AG04450 (cell line): ENCODE measurements at regions not wholly inside any gene's neighbourhood (a gene's known extent, or its start where the extent isn't known, plus 50 kb on each side); places are given as distances from the start of the nearest gene placed in this dataset.

Experiments
- CTCF ChIA-PET: fragments of 300-600, 350-600 bp; formaldehyde crosslinking; extraction: SDS; loops from one replicate; lab custom pipeline; 2022; ENCODE audit warnings: antibody characterized with exemption, inconsistent platforms; lab: Charles Lee
- POLR2A ChIA-PET: fragments of 350-600 bp; formaldehyde crosslinking; extraction: SDS; loops from one replicate; lab custom pipeline; 2021; ENCODE audit warnings: antibody characterized with exemption, inconsistent platforms; lab: Yijun Ruan, JAX
- DNase-seq: peaks from one replicate; pipeline ENCODE4 v3.0.0-alpha.2; 2011; ENCODE audit warnings: low read depth, low spot score
- H3K27ac ChIP-seq: one replicate; pipeline ENCODE4 v1.5.1; 2012; ENCODE audit warnings: low read depth, low read length, control low read depth
- H3K27me3 ChIP-seq: one replicate; pipeline ENCODE4 v1.6.0; 2012; ENCODE audit warnings: low read length; ENCODE audit not compliant: control insufficient read depth, insufficient read depth
- H3K4me3 ChIP-seq: 2 replicates; pipeline ENCODE4 v1.5.1; 2011; ENCODE audit warnings: mild to moderate bottlenecking, low read depth, low read length, control low read depth
- H3K9me3 ChIP-seq: 2 replicates; pipeline ENCODE4 v1.5.1; 2012; ENCODE audit warnings: low read length; ENCODE audit not compliant: control insufficient read depth, insufficient read depth
- CTCF ChIP-seq: IDR thresholded peaks from 2 replicates; pipeline ENCODE4 v1.5.1; 2011; ENCODE audit warnings: low read depth, low read length, control low read depth, inconsistent platforms

DNA sequence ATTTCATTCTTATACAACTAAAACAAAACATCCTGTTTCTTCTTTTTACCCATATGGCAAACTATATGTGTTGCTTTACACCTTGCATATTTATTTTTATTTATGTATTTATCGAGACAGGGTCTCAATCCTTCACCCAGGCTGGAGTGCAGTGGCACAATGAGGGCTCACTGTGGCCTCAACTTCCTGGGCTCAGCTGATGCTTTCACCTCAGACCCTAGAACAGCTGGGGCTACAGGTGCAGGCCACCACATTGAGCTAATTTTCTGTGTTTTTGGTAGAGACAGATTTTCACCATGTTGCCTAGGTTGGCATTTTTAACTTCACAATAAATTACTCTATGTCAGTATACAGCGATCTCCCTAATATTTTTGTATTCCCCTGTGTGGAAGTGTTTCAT is 522.0 kb downstream of the MBD2 start:
- no peak for TF ChIP-seq CTCF
- POLR2A ChIA-PET, result no interaction called here
- Histone ChIP-seq H3K4me3 (no peak overlapping the region), H3K27ac (no peak overlapping the region), H3K9me3 (peaks cover 3% of the 10 kb centered on the region; the same call in 1 of the 2 replicates), H3K27me3 (no peaks in the 10 kb centered on the region)
- no peak for DNase-seq
- CTCF ChIA-PET, result no interaction called here

DNA sequence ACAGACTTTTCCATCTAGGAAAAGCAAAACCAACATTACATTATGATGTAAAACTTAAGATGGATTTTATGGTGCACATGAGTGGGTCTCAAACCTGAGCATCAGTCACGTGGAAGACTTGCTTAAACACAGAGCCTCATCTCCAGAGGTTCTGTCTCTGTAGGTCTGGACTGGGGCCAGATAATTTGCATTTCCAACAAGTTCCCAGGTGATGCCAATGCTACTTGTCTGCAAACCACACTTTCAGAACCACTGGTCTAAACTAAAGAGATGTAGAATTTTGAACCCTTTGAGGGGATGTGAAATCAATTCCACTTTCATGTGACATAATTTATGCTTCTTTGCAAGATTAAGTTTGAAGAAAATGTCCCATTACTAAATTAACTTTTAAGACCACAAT is 522.8 kb downstream of the MBD2 start:
- no peak for TF ChIP-seq CTCF
- no peak for DNase-seq
- no peak overlapping the region for H3K27ac ChIP-seq
- POLR2A ChIA-PET, result no interaction called here
- CTCF ChIA-PET, result no interaction called here
- no peaks in the 10 kb centered on the region for H3K27me3 ChIP-seq
- peaks cover 3% of the 10 kb centered on the region; the same call in 1 of the 2 replicates for H3K9me3 ChIP-seq
- no peak overlapping the region for H3K4me3 ChIP-seq

DNA sequence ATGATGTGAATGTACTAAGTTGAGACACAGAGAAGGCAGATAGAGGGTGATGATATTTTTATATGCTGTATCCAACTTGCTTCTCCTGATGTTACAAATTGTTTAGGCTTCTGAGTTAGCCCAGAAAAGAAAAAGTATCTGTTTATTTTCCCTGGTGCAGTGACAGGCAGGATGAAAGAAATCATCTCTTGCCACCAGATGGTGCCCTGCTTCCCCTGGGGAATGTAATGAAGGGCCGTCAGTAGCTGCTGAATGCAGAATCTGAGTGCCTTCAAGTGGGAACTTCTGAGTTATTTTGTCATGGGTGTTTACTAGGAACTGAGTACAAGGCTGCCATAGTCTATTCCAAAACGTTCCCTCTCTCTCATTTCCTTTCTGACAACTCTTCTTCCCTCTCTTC is 525.6 kb downstream of the MBD2 start:
- no peak for DNase-seq
- peak; percentile 35 for TF ChIP-seq CTCF
- no peak overlapping the region for H3K27ac ChIP-seq
- no peak overlapping the region for H3K4me3 ChIP-seq
- no peaks in the 10 kb centered on the region for H3K27me3 ChIP-seq
- POLR2A ChIA-PET, result no interaction called here
- CTCF ChIA-PET, result interaction anchor here (0.7 to 1.6 kb wide), 4 partner anchors 419 to 429 kb away, joined by 3 to 6 read pairs (median 4); no protein-coding TSS in a partner anchor
- H3K9me3 ChIP-seq, result peaks cover 6% of the 10 kb centered on the region; the same call in 1 of the 2 replicates

DNA sequence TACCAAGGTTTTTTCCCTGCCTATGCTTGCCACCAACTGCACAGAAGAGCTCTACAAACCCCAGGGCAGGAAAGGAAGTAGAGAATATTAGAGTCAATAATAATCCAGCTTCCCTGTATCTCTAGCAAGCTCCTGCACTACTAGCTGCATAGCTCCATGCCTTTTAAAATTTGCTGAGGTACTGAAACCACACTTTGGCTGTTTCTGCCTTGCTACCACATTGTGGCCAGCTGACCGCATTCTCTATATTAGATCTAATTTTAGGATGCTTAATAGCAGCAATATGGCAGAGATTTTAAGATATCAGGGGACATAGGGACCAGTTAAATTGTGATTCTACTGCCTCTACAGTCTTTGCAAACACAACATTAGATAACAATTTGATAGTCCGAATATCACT is 534.6 kb downstream of the MBD2 start:
- POLR2A ChIA-PET, result no interaction called here
- no peak for TF ChIP-seq CTCF
- Histone ChIP-seq H3K27me3 (no peaks in the 10 kb centered on the region), H3K9me3 (peaks cover 8% of the 10 kb centered on the region; the same call in 1 of the 2 replicates), H3K27ac (no peak overlapping the region), H3K4me3 (no peak overlapping the region)
- CTCF ChIA-PET, result no interaction called here
- DNase-seq, result no peak

DNA sequence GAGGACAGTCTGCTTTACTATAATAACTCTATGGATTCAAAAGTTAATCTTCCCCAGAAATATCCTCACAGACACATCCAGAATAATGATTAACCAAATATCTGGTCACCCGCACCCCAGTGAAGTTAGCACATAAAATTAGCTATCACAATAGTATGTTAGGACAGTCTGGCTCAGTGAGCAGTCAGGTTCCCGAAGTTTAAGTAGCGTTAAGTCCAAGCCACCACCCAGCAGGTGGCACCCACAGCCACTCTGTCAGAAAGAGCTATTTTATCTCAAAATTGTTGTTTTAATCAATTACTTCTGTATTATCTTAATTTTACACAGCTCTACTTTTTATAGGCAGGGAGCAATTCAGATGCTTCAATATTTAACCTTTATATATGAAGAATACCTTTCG is 537.5 kb downstream of the MBD2 start:
- CTCF ChIA-PET, result no interaction called here

More for the DNA sequence above, 537.5 kb downstream of the MBD2 start:
- H3K4me3 ChIP-seq, result no peak overlapping the region
- no peak for TF ChIP-seq CTCF
- peaks cover 4% of the 10 kb centered on the region for H3K9me3 ChIP-seq
- H3K27me3 ChIP-seq, result no peaks in the 10 kb centered on the region
- no peak for DNase-seq
- POLR2A ChIA-PET, result no interaction called here
- no peak overlapping the region for H3K27ac ChIP-seq
